ENCODE measurements at regions not wholly inside any gene's neighbourhood (a gene's known extent, or its start where the extent isn't known, plus 50 kb on each side); places are given as distances from the start of the nearest gene placed in this dataset.
"Not testable (repeated sequence)": the region's sequence is repeated elsewhere in the genome, so short reads cannot be mapped to it uniquely, and the experiment has no call there.

GRCh38 chr20:58033026-58033536 lies 195.4 kb downstream of the ANKRD60 start:
- DNase-seq = no peak

DNA sequence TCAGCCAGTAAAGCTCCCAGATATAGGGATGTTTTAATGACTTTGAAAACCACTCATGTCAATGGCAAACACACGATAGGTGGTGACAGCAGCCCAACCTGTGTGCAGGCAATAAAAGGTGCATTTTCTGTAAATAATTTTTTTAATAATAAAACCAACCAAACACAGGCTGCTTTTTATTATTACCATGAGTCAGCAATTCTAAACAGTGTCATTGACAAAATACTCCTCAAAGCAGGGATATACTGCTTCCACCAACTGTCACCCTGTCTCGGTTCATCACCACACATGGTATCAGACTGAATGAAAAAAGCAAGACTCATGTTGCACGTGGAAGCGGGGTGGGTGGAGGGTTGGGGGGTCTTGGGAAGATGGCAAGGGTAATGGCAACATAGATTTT lies 195.9 kb downstream of the ANKRD60 start:
- DNase-seq = no peak

- not testable (repeated sequence) for DNase-seq
Observed at GRCh38 chr20:58031350-58031749, 197.1 kb downstream of the ANKRD60 start.

DNA sequence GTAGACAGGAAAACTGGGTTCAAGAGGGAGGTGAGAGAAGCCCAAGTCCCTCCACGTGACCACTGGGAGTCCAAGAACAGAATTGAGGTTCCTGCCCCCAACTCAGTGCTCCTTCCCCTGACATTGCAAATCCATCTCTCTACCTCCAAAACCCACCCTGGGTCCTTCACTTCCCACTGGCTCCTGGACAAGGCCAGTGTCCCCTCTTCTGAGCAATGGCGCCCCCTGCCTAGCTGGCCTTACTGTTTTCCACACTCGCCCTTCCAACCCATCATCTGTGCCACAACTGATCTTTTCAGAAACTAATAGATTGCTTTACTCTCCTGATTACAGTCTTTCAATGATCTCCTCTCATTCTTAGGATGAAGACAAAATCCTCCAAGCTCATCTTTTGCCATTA lies 200.3 kb downstream of the ANKRD60 start:
- DNase-seq = no peak

DNA sequence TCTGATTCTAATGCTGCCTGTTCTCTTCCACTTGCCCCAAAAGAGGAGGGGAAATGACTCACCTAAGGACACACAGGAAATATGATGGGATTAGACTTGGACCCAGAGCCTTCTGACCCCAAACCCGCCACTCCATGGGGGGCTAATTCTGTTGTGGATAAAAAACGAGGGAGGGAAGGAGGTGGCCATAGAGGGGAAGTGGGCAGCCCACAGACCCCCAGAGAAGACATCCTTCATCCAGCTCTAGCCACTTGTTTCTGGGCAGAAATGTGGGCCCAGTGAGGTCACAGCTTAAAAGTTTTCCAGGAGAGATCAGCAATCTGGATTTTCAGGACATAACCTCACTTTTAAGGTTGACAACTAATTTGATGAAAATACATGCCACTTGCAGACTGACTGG lies 202.1 kb downstream of the ANKRD60 start:
- no peak for DNase-seq

GRCh38 chr20:58025233-58025632 lies 203.2 kb downstream of the ANKRD60 start:
- no peak for DNase-seq

- DNase-seq = no peak
Observed at GRCh38 chr20:58024241-58024721, 204.2 kb downstream of the ANKRD60 start.

DNA sequence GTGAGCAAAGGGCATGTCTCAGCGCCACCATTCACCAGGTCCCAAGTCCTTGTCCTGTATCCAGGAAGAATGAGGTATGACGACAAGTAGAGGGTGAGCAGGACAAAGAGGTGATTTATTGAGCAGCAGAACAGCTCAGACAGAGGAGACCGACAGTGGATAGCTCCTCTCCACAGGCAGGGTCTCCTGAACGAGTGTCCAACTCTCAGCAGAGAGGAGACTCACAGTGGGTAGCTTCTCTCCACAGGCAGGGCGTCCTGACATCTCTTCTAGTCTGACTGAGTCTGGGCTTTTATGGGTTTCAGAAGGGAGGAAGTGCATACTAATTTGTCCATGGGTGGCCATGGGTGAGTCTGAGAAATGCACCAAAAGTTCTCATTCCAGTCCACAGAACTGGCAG lies 204.7 kb downstream of the ANKRD60 start:
- no peak for DNase-seq

- no peak for DNase-seq
Observed at GRCh38 chr20:58023346-58023745, 205.1 kb downstream of the ANKRD60 start.

GRCh38 chr20:58022711-58023110 lies 205.7 kb downstream of the ANKRD60 start:
- DNase-seq = no peak

GRCh38 chr20:58021481-58021880 lies 207.0 kb downstream of the ANKRD60 start:
- DNase-seq = no peak

DNA sequence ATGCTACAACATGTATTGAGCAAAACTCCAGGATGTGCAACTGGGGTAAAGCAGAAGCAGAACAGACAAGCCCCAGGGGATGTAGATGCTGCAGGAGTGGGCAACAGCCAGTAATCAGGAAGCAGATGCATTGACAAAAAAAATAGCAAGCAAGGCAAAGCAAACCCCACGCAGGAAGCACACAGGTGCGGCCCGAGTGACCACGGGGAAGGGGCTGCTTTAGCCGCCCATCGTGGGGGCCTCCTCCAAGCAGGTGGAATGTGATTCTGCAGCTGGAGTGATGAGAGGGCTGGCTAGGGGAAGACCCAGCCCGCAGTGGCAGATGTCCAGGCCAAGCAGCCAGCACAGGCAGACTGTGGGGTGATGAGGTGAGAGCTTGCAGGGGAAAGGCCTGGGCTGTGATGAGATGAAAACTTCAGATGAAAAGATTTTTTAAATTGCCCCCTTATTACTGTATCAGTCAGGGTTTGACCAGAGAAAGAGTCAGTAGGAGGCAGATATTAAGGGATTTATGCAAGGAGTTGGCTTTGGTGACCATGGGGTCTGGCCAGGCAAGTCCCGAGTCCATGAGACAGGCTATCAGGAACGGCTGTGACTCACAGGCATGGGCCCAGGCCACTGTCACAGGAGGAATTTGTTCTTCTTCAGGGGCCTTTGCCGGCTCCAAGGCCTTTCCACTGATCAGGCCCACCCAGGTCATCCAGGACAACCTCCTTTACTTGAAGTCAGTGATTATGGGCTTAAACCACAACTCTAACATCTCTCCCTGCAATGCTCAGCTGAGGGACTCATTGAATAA lies 207.6 kb downstream of the ANKRD60 start:
- DNase-seq = no peak

- no peak for DNase-seq
Observed at GRCh38 chr20:58019850-58020625, 208.4 kb downstream of the ANKRD60 start.

DNA sequence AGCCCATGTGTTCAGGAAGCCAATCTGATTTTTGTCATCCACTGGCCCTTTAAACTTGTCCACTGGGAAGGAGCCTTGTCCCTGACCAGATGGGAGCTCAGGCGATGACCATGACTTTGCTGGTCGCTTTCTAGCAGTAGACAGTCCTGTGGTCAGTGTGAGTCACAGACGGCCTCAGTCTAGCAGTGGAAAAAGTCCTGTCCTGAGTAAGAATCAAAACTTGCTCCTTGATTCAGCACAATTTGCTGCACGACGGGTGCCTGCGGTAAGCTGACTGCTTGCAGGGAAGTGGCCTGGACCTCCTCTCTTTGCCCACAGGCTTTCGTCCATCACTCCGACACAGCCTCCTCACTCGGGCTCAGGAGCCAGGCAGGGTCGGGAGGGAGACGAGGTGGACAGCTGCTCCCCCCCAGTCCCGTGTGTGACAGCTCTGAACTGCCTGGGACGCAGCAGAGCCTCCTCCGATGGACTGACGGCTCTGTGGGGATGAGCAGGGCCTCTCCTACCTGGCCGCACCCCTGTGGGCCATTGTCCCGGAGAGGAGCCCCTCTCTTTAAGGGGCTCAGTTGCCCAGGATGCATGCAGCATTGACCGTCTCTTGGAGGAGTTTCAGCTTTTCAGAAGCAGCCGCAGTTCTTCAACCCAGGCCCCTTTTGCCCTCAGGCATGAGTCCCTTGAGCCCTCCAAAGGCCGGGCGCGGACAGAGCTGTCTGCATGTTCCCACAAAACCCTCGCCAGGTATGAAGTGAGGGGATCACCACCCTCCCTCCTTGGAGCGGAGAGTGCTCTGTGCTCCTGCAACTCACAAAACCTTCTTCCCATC lies 209.2 kb downstream of the ANKRD60 start:
- DNase-seq = no peak

GRCh38 chr20:58018590-58018989 lies 209.9 kb downstream of the ANKRD60 start:
- DNase-seq = no peak

- DNase-seq = no peak
Observed at GRCh38 chr20:58017970-58018530, 210.4 kb downstream of the ANKRD60 start.

DNA sequence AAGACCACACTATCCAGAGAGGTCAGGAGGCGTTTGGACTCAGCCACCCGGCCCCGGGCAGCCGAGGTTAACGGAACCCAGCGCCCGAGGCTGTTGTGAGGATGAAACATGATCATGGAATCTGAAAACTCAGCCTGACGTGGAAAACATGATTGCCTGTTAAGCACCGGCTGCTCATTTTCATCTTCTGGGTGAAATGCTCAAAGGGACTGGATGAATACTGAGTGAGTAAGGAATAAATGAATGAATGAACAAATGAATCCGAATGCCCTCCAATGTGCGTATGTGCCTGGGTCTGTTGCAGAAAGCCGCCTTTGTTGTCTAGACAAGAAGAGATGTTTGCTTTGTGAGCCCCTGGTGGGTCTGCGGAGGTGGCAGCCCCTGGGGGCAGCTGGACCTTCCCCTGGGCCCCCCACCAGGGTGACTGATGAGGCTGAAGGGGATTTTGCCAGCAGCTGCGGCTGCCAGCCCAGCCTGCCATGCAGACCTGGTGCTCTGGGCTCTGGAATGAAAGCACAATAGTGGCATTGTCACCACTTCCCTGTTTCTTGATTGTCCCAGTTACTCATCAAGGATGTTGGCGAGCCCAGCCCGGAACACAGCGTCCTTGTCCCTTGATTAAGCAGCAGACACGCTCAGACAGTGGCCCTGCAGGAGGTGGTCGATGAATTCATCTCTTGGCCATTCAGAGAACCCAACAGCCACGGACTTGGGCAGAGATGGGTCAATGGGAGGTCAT lies 211.1 kb downstream of the ANKRD60 start:
- no peak for DNase-seq

DNA sequence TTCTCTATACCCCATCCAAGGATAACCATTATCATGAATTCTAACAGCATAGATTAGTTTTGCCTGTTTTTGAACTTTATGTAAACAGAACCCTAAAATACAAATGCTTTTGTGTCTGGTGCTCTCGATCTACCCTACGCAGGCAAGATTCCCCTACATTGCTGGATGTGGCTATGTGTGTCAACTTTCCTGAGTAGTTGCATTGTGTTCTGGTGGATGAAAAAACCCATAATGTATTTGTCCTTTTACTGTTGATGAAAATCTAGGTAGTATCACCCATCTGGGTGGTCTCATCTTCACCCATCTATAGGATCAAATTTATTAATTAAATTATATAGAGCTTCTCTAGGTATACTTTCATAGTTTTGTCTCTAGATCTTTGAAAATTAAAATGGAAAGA lies 211.7 kb downstream of the ANKRD60 start:
- no peak for DNase-seq

DNA sequence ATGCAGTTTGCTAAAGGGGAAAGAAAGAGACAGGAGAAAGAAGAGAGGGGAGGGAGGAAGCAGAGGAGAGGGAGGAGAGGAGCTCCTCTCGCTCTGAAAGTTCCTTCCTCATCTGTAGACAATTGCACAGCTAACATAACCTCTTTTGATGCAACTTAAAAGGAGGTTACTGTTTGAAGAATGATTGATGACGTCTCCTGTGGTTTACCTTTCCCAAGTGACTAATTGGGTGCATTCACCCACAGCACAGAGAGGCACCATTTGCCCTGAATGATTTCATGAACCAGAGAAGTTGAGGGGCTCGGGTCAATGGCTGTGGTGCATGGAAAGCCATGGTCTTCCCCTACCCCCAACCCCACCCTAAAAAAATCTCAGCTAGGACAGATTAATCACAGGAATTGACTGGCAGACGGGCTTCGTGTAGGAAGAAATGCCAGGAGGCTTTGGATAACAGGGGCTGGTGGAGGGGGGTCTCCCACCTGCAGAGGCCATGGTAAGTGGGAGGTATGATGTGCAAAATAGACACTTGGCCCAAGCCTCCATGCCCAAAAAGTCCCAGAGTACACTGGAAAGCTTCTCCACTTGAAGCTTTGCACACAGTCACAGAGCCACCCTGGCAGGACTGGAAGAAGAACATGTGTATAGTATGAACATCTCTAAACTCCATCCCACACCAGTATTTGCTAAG lies 213.7 kb downstream of the ANKRD60 start:
- DNase-seq = no peak

- no peak for DNase-seq
Observed at GRCh38 chr20:58012731-58013510, 215.5 kb downstream of the ANKRD60 start.

All from NCI-H2029 treated with DMSO at 0.1 percent for 48 hours (cell line).